GM19467 (cell line): ENCODE measurements at regions not wholly inside any gene's neighbourhood (a gene's known extent, or its start where the extent isn't known, plus 50 kb on each side); places are given as distances from the start of the nearest gene placed in this dataset.

Experiments used
- ATAC-seq: cut with Tn5 transposase; IDR thresholded peaks from one replicate; pipeline ENCODE4 v1.9.1; 2021; ENCODE audit warnings: mild to moderate bottlenecking, moderate library complexity; ENCODE audit not compliant: unreplicated experiment

DNA sequence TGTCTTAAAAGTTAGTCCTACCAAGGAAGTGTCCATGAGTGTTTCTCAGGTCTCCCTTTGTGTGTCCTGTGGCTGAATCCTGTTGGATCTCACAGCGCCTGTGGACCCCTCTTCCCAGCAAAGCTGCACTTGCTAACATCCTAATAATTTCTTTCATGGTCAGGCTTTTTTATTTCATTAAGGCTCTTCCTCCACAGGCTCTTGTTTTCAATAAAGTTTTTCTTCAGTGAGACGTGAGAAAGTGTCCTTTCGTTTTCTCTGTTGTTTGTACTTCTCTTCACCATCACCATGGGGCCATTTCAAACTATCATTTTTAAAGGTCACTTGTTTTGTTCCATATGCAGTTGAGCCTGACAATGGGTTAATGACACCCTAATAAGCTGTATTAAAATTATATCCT is 231.5 kb downstream of the LMO4 start:
- ATAC-seq: no peak

DNA sequence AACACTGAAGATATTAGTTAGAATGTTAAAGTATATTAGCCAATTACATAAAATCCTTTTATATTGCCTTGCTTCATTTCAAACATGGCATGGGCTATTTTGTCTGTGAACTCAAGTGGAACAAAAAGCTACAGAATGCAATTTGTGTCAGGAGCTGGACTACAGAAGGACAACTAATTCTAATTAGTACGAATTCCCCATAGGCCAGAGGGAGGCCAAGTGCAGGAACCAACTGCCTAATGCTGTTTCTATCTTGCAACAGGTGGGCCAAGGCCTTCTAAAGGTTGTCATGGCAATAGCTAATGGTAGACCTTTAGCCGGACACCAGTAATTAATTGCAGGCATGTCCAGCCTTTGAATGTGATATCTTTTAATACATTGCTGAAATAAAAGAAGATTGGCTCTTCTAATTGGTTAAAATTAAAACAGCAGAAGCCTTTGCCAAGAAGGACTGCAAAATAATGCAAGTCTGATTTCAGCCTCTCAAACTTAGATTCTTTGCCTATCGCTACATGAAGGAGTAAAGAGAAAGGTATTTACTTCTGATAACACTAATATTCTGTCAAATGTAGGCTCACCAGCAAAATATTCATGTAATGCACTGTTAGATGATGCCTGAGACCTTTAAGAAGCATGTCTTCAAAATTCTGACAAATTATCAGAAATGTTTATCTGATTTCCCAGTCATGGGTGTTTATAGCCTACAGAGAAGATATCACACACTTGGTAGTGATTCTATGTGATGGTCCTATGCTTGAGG is 232.1 kb downstream of the LMO4 start:
- ATAC-seq: no peak

GRCh38 chr1:87563211-87563610 is 234.5 kb downstream of the LMO4 start:
- ATAC-seq: no peak

- ATAC-seq: no peak
Observed at GRCh38 chr1:87565861-87566260, 237.2 kb downstream of the LMO4 start.

- ATAC-seq: no peak
Observed at GRCh38 chr1:87568005-87568404, 239.3 kb downstream of the LMO4 start.

GRCh38 chr1:87568911-87569310 is 240.2 kb downstream of the LMO4 start:
- no peak for ATAC-seq

GRCh38 chr1:87572008-87572407 is 243.3 kb downstream of the LMO4 start:
- no peak for ATAC-seq

- no peak for ATAC-seq
Observed at GRCh38 chr1:87572891-87573290, 244.2 kb downstream of the LMO4 start.

- no peak for ATAC-seq
Observed at GRCh38 chr1:87575528-87575927, 246.8 kb downstream of the LMO4 start.

- no peak for ATAC-seq
Observed at GRCh38 chr1:87578464-87578863, 249.8 kb downstream of the LMO4 start.

DNA sequence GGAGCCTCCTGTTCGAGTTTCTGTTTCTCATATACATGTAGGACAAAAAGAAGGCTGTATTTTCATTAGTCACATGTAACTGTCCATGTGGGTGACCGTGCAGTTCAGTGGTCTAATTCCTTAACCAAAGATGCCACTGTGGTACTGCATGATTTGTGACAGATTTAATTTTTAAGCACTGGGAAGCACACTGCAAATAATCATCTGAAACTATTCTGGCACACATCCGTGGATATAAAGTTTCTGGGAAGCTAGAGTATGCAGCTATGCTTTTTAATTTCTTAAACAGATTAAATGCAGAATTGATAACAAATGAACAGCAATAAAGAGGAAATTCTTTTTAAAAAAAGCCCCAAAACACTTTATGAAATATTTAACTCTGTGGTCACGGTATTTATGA is 254.8 kb downstream of the LMO4 start:
- ATAC-seq: no peak

DNA sequence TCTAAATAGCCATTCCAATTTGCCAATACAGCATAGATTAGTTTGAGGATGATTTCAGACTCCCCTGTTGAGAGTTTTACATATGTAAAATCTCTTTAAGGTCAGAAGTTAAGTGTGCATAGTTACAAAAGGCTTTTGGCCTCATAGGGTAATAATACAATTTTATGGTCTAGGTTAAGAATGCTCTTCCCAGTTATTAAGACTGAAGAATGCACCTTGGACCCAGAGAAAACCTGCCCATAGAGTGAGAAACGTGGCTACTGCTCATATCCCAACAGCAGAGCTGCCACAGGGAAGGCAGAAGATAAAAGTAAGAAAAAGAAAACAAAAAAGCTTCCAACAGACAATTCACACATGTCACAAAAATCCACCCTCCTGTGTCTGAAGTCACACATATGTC is 255.9 kb downstream of the LMO4 start:
- no peak for ATAC-seq

DNA sequence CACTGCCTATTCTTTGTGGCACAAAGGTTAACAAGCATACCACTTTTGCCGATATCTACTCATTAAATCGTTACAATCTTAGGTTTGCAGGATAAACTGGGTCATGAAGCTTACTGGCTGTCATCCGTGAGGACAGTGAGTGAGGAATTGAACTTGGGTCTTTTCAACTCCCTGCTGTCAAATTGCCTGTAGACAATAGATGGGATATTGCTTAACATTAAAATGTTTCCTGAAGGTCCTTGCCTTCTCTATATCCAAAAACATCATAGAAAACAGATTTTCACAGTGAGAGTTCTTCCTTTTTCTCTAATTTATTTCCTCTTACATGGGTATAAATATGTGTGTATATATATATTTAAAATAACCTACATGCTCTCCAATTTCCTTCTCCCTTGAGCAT is 257.8 kb downstream of the LMO4 start:
- no peak for ATAC-seq

GRCh38 chr1:87588495-87588894 is 259.8 kb downstream of the LMO4 start:
- ATAC-seq: peak; percentile 80

DNA sequence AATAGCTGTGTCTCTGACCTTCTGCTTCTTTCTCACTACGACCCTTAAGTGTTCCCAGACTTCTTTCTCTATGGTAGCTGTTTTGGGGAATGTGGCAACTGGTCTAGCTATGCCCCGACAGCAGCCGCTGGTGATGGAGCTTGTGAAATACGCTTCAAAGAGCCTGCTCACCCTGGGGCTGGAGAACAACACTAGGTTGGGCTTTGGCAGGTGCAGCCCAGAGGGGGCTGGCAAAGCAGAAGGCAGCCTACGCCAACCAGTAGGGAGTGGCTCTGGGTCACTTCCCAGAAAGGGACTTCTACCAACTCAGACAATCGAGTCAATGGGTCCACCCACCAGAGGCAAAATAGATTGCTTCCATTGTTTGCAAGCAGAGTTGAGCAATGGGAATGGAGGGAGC is 262.8 kb downstream of the LMO4 start:
- ATAC-seq: no peak

DNA sequence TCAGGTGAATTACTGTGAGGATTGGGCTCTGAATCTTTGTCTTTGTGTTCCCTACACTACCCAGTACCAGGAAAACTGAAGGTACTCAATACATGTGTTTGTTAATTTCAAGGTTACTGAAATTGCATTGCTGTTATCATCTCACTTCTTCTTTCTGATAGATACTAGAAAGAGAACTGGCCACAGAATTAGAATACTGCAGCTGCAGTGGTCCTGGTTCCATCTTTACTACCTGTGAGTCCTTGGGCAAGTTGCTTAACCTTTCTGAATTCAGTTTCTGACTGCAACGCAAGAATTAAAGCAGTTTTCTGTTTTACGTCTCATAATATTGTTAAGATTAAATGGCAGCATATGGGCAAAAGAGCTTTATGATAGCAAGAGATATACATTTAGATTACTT is 263.5 kb downstream of the LMO4 start:
- ATAC-seq: peak; percentile 83

DNA sequence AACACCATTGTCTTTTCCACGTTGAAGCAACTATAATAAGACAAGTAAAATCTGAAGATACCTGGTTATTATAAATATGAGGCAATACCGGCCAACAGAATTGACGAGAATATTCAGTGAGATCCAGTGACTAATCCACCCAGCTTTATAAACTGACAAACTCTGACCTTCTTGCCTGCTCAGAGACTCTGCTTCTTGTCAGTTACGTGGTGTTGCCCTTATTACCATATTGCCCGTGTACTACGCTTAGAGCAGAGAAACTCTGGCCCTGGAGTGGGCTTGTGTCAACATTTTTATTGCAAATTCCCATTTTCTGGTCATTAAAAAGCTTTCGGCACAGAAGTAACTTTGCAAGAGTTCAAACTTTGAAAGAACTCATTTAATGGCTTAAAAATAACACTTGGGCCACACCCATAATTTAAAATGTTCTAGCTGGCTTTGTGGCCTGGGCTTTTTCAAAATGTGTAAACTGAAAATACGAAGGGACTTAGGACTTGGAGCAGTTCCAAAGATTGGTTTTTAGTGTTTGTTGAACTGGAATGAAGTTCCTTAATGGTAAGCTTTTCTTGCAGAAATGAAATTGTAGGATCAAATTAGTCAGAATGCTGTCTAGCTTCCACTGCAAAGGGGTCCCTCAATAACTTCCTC is 266.2 kb downstream of the LMO4 start:
- ATAC-seq: no peak

DNA sequence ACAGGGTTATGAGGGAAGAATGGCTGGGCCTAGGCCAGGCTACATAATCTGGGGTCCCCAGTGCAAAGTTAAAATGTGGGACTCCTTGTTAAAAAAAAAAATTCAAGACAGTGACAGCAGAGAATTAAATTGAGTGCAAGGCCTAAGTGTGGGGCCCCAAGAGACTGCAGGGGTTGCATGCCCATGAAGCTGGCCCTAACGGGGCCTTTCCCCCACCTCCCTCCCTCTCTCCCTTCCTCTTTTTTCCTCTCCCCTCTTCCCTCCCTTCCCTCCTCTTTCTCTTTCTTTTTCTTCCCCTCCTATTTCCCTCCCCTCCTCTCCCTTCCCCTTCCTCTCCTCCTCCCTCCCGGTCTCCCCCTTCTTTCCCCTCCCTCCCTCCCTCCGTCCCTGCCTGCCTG is 266.7 kb downstream of the LMO4 start:
- ATAC-seq: no peak

GRCh38 chr1:87598429-87598828 is 269.7 kb downstream of the LMO4 start:
- no peak for ATAC-seq

DNA sequence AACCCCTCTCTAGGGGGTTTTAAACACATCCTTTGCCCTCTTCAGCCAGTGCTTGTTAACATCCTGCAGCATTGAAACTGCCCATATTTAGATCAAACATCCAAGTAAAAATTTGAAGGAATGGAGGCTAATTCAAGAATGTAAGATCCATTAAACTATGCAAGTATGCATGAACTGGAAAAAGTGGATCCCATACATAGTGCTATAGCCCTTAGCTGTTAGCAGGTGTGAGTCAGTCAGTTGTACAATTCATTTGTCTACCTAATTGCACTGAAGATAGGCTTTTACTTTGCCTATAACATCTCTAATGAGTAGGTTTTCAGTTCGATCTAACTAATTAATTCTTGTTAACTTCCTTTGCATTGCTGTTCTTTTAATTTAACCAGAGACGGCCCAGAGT is 270.9 kb downstream of the LMO4 start:
- no peak for ATAC-seq

GRCh38 chr1:87600055-87600850 is 271.6 kb downstream of the LMO4 start:
- ATAC-seq: no peak

DNA sequence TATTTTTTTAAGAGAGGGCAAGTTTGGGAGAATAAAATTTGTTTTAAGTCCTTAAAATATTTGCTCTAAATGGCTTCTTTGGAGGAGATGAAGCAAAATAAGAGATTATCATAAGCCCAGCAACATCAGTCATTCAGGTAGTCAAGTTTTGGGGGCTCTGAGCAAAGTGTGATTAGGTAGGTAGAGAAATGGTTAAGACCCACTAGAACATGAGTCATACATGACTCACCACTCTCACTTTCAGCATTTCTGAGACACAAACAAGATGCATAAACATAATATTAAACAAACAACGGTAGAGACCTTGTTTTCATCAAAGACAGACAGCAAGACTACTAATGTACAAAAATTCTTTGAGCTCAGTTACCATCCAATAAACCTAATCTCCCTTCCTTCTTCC is 272.2 kb downstream of the LMO4 start:
- no peak for ATAC-seq
